ENCODE measurements at regions not wholly inside any gene's neighbourhood (a gene's known extent, or its start where the extent isn't known, plus 50 kb on each side); places are given as distances from the start of the nearest gene placed in this dataset.

DNA sequence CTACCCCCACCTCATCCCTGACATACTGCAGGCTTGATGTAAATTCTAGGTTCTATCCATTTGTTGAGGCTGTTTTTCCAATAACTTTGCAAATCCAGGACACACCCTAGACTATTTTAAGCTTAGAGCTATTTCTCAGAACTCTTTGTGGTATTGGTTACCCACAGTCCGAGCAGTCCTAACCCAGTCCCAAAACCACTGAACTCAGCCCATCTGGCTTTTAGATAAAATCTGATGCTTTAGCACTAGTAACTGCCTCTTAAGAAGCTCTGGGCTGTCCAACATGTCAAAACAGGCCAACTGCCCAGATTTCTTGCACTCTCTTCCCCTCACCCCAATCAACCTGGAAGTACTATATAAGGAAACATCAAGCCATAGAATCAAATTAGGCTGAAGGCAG, 344.4 kb upstream of the CADM1 start:
- H3K9ac ChIP-seq (ENCODE audit: low read length), result no peak overlapping the region
- H3K9me3 ChIP-seq (ENCODE audit: insufficient read depth, low read length), result no peaks in the 10 kb centered on the region
- no peak for TF ChIP-seq EZH2phosphoT487 (IDR thresholded peaks at IDR 0.05; ENCODE audit: low read depth)
- TF ChIP-seq CTCF (IDR thresholded peaks at IDR 0.05; ENCODE audit: low read depth, low read length), result no peak
- H3K4me2 ChIP-seq (ENCODE audit: low read length), result peak overlapping the region; percentile 35; the same call in 1 of the 2 replicates
- H2AFZ ChIP-seq (ENCODE audit: low read depth, low read length), result no peak overlapping the region
- H3K79me2 ChIP-seq (ENCODE audit: low read length), result no peaks in the 10 kb centered on the region
- no peaks in the 10 kb centered on the region for H3K27me3 ChIP-seq (ENCODE audit: low read depth, low read length)
- no peak overlapping the region for H3K27ac ChIP-seq (ENCODE audit: low read length)
- no peaks in the 10 kb centered on the region for H4K20me1 ChIP-seq (ENCODE audit: insufficient read depth, low read length)
- H3K4me3 ChIP-seq (ENCODE audit: low read length), result no peak overlapping the region
- H3K4me1 ChIP-seq (ENCODE audit: low read length), result peaks cover 10% of the 10 kb centered on the region
- H3K36me3 ChIP-seq (replicated peaks; ENCODE audit: low read depth, low read length), result no peaks in the 10 kb centered on the region

DNA sequence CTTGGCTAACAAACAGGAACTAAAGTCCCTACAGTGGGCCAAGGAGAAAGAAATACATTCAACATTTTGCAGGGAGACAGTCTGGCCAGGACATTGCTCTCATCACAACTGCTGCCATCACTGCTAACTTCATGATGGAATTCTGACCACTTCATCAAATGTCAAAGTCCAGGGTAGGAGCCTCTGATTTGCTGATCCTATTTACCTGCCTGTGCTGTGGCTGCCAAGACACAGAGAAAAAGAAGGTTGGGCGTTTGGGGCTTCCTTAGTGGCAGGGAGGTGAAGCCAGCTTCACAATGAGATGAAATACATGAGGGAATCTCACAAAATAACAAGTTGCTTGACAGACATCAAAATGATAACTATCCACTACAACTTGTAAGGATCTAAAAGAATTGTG, 343.9 kb upstream of the CADM1 start:
- no peak overlapping the region for H3K4me2 ChIP-seq (ENCODE audit: low read length)

GRCh38 chr11:115845872-115846271, 341.7 kb upstream of the CADM1 start:
- Histone ChIP-seq H3K4me3 (ENCODE audit: low read length) (no peak overlapping the region), H3K27me3 (ENCODE audit: low read depth, low read length) (no peaks in the 10 kb centered on the region), H3K79me2 (ENCODE audit: low read length) (no peaks in the 10 kb centered on the region), H3K9ac (ENCODE audit: low read length) (no peak overlapping the region), H3K36me3 (replicated peaks; ENCODE audit: low read depth, low read length) (no peaks in the 10 kb centered on the region), H3K27ac (ENCODE audit: low read length) (no peak overlapping the region), H3K4me2 (ENCODE audit: low read length) (no peak overlapping the region), H2AFZ (ENCODE audit: low read depth, low read length) (no peak overlapping the region), H3K9me3 (ENCODE audit: insufficient read depth, low read length) (no peaks in the 10 kb centered on the region), H4K20me1 (ENCODE audit: insufficient read depth, low read length) (no peaks in the 10 kb centered on the region), H3K4me1 (ENCODE audit: low read length) (peaks cover 10% of the 10 kb centered on the region)
- TF ChIP-seq CTCF (IDR thresholded peaks at IDR 0.05; ENCODE audit: low read depth, low read length) (no peak), EZH2phosphoT487 (IDR thresholded peaks at IDR 0.05; ENCODE audit: low read depth) (no peak)

More for the DNA sequence above, 343.9 kb upstream of the CADM1 start:
- H3K27ac ChIP-seq (ENCODE audit: low read length), result no peak overlapping the region
- no peaks in the 10 kb centered on the region for H3K27me3 ChIP-seq (ENCODE audit: low read depth, low read length)
- H3K4me3 ChIP-seq (ENCODE audit: low read length), result no peak overlapping the region
- H4K20me1 ChIP-seq (ENCODE audit: insufficient read depth, low read length), result no peaks in the 10 kb centered on the region
- H3K9ac ChIP-seq (ENCODE audit: low read length), result no peak overlapping the region
- H3K36me3 ChIP-seq (replicated peaks; ENCODE audit: low read depth, low read length), result no peaks in the 10 kb centered on the region
- no peak overlapping the region for H2AFZ ChIP-seq (ENCODE audit: low read depth, low read length)
- H3K4me1 ChIP-seq (ENCODE audit: low read length), result peaks cover 10% of the 10 kb centered on the region
- H3K9me3 ChIP-seq (ENCODE audit: insufficient read depth, low read length), result no peaks in the 10 kb centered on the region
- TF ChIP-seq EZH2phosphoT487 (IDR thresholded peaks at IDR 0.05; ENCODE audit: low read depth) (no peak), CTCF (IDR thresholded peaks at IDR 0.05; ENCODE audit: low read depth, low read length) (no peak)
- no peaks in the 10 kb centered on the region for H3K79me2 ChIP-seq (ENCODE audit: low read length)

DNA sequence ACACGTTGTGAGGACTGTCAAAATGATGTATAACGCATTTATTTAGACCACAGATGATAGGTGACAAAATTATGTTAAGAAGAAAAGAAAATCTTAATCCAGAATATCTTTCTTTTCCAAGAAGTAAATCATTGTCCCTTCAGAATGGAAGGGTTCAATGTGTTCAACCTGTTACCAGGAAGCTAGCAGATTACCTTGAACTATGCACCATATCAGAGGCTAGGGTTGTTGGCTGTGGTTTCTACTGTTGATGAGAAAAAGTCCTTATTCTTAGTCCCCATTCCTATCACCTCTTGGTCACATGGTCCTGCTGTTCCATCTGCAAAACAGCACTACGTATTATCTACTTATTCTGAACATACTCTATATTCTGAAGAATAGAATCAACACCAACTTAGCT, 339.5 kb upstream of the CADM1 start:
- no peaks in the 10 kb centered on the region for H3K79me2 ChIP-seq (ENCODE audit: low read length)
- TF ChIP-seq EZH2phosphoT487 (IDR thresholded peaks at IDR 0.05; ENCODE audit: low read depth), result no peak
- no peak for TF ChIP-seq CTCF (IDR thresholded peaks at IDR 0.05; ENCODE audit: low read depth, low read length)

More for the DNA sequence above, 339.5 kb upstream of the CADM1 start:
- H3K27ac ChIP-seq (ENCODE audit: low read length), result no peak overlapping the region
- no peak overlapping the region for H3K9ac ChIP-seq (ENCODE audit: low read length)
- H3K4me1 ChIP-seq (ENCODE audit: low read length), result peaks cover under 1% of the 10 kb centered on the region
- no peaks in the 10 kb centered on the region for H3K27me3 ChIP-seq (ENCODE audit: low read depth, low read length)
- H3K9me3 ChIP-seq (ENCODE audit: insufficient read depth, low read length), result no peaks in the 10 kb centered on the region
- H3K4me3 ChIP-seq (ENCODE audit: low read length), result no peak overlapping the region
- H2AFZ ChIP-seq (ENCODE audit: low read depth, low read length), result no peak overlapping the region
- H4K20me1 ChIP-seq (ENCODE audit: insufficient read depth, low read length), result no peaks in the 10 kb centered on the region
- no peaks in the 10 kb centered on the region for H3K36me3 ChIP-seq (replicated peaks; ENCODE audit: low read depth, low read length)
- H3K4me2 ChIP-seq (ENCODE audit: low read length), result no peak overlapping the region

All from OCI-LY3 (cell line).